ENCODE measurements at regions not wholly inside any gene's neighbourhood (a gene's known extent, or its start where the extent isn't known, plus 50 kb on each side); places are given as distances from the start of the nearest gene placed in this dataset.

GRCh38 chr5:52648726-52649125 lies 139.0 kb upstream of the ITGA1 start:
- Mint-ChIP-seq H3K27me3 (no peaks in the 10 kb centered on the region), H3K4me3 (no peak overlapping the region), H3K4me1 (no peaks in the 10 kb centered on the region), H3K27ac (no peak overlapping the region), H3K9me3 (peaks cover 7% of the 10 kb centered on the region), H3K36me3 (no peaks in the 10 kb centered on the region)
- no peak for DNase-seq

- no peak for DNase-seq
- H3K27me3 Mint-ChIP-seq: peaks cover 10% of the 10 kb centered on the region
- no peak overlapping the region for H3K27ac Mint-ChIP-seq
- H3K4me3 Mint-ChIP-seq: no peak overlapping the region
- H3K9me3 Mint-ChIP-seq: no peaks in the 10 kb centered on the region
- no peaks in the 10 kb centered on the region for H3K36me3 Mint-ChIP-seq
- no peaks in the 10 kb centered on the region for H3K4me1 Mint-ChIP-seq
Observed at GRCh38 chr5:52655163-52655562, 132.6 kb upstream of the ITGA1 start.

GRCh38 chr5:52656569-52657246 lies 131.0 kb upstream of the ITGA1 start:
- Mint-ChIP-seq H3K4me3 (no peak overlapping the region), H3K4me1 (no peaks in the 10 kb centered on the region), H3K27me3 (peaks cover 10% of the 10 kb centered on the region), H3K27ac (no peak overlapping the region), H3K9me3 (no peaks in the 10 kb centered on the region), H3K36me3 (no peaks in the 10 kb centered on the region)
- DNase-seq: no peak

- Mint-ChIP-seq H3K4me3 (no peak overlapping the region), H3K27me3 (peaks cover 10% of the 10 kb centered on the region), H3K9me3 (no peaks in the 10 kb centered on the region), H3K36me3 (no peaks in the 10 kb centered on the region), H3K27ac (no peak overlapping the region), H3K4me1 (no peaks in the 10 kb centered on the region)
- no peak for DNase-seq
Observed at GRCh38 chr5:52657247-52657645, 130.5 kb upstream of the ITGA1 start.

- Mint-ChIP-seq H3K4me3 (no peak overlapping the region), H3K4me1 (no peaks in the 10 kb centered on the region)
Observed at GRCh38 chr5:52658246-52658645, 129.5 kb upstream of the ITGA1 start.

GRCh38 chr5:52660621-52661020 lies 127.1 kb upstream of the ITGA1 start:
- no peak for DNase-seq
- peaks cover 2% of the 10 kb centered on the region for H3K4me1 Mint-ChIP-seq
- H3K27me3 Mint-ChIP-seq: peaks cover 2% of the 10 kb centered on the region
- H3K36me3 Mint-ChIP-seq: no peaks in the 10 kb centered on the region
- no peaks in the 10 kb centered on the region for H3K9me3 Mint-ChIP-seq
- no peak overlapping the region for H3K27ac Mint-ChIP-seq
- no peak overlapping the region for H3K4me3 Mint-ChIP-seq

More at GRCh38 chr5:52658246-52658645, 129.5 kb upstream of the ITGA1 start:
- DNase-seq: no peak
- Mint-ChIP-seq H3K27me3 (peaks cover 10% of the 10 kb centered on the region), H3K9me3 (no peaks in the 10 kb centered on the region), H3K36me3 (no peaks in the 10 kb centered on the region), H3K27ac (no peak overlapping the region)

- Mint-ChIP-seq H3K27me3 (no peaks in the 10 kb centered on the region), H3K4me3 (no peak overlapping the region), H3K27ac (no peak overlapping the region), H3K9me3 (no peaks in the 10 kb centered on the region), H3K4me1 (peaks cover 4% of the 10 kb centered on the region), H3K36me3 (no peaks in the 10 kb centered on the region)
- DNase-seq: no peak
Observed at GRCh38 chr5:52661903-52662595, 125.7 kb upstream of the ITGA1 start.

- Mint-ChIP-seq H3K27me3 (no peaks in the 10 kb centered on the region), H3K4me3 (no peak overlapping the region), H3K36me3 (no peaks in the 10 kb centered on the region), H3K9me3 (no peaks in the 10 kb centered on the region), H3K4me1 (peaks cover 4% of the 10 kb centered on the region), H3K27ac (no peak overlapping the region)
- DNase-seq: no peak
Observed at GRCh38 chr5:52665559-52665958, 122.2 kb upstream of the ITGA1 start.

GRCh38 chr5:52668139-52668538 lies 119.6 kb upstream of the ITGA1 start:
- Mint-ChIP-seq H3K27me3 (no peaks in the 10 kb centered on the region), H3K9me3 (no peaks in the 10 kb centered on the region), H3K27ac (no peak overlapping the region), H3K4me3 (no peak overlapping the region), H3K36me3 (no peaks in the 10 kb centered on the region), H3K4me1 (peaks cover 4% of the 10 kb centered on the region)
- no peak for DNase-seq

- Mint-ChIP-seq H3K9me3 (no peaks in the 10 kb centered on the region), H3K4me1 (peaks cover 7% of the 10 kb centered on the region), H3K27me3 (no peaks in the 10 kb centered on the region), H3K36me3 (no peaks in the 10 kb centered on the region), H3K4me3 (no peak overlapping the region), H3K27ac (no peak overlapping the region)
- no peak for DNase-seq
Observed at GRCh38 chr5:52668544-52669185, 119.1 kb upstream of the ITGA1 start.

GRCh38 chr5:52672459-52672858 lies 115.3 kb upstream of the ITGA1 start:
- H3K27me3 Mint-ChIP-seq: no peaks in the 10 kb centered on the region
- no peak for DNase-seq
- H3K36me3 Mint-ChIP-seq: no peaks in the 10 kb centered on the region
- peaks cover 12% of the 10 kb centered on the region for H3K4me1 Mint-ChIP-seq
- H3K27ac Mint-ChIP-seq: no peak overlapping the region
- H3K9me3 Mint-ChIP-seq: no peaks in the 10 kb centered on the region
- H3K4me3 Mint-ChIP-seq: no peak overlapping the region

GRCh38 chr5:52673495-52673894 lies 114.2 kb upstream of the ITGA1 start:
- DNase-seq: no peak
- Mint-ChIP-seq H3K27me3 (no peaks in the 10 kb centered on the region), H3K27ac (no peak overlapping the region), H3K4me1 (peaks cover 12% of the 10 kb centered on the region), H3K9me3 (no peaks in the 10 kb centered on the region), H3K36me3 (no peaks in the 10 kb centered on the region), H3K4me3 (no peak overlapping the region)

GRCh38 chr5:52674815-52675545 lies 112.7 kb upstream of the ITGA1 start:
- Mint-ChIP-seq H3K4me3 (no peak overlapping the region), H3K9me3 (no peaks in the 10 kb centered on the region), H3K27me3 (no peaks in the 10 kb centered on the region), H3K4me1 (peaks cover 12% of the 10 kb centered on the region), H3K36me3 (no peaks in the 10 kb centered on the region), H3K27ac (no peak overlapping the region)
- DNase-seq: no peak

- no peak overlapping the region for H3K27ac Mint-ChIP-seq
Observed at GRCh38 chr5:52682492-52682891, 105.2 kb upstream of the ITGA1 start.

GRCh38 chr5:52684051-52684450 lies 103.7 kb upstream of the ITGA1 start:
- DNase-seq: no peak
- Mint-ChIP-seq H3K4me1 (no peaks in the 10 kb centered on the region), H3K4me3 (no peak overlapping the region), H3K27ac (no peak overlapping the region), H3K9me3 (no peaks in the 10 kb centered on the region), H3K36me3 (no peaks in the 10 kb centered on the region), H3K27me3 (no peaks in the 10 kb centered on the region)

More at GRCh38 chr5:52682492-52682891, 105.2 kb upstream of the ITGA1 start:
- Mint-ChIP-seq H3K27me3 (no peaks in the 10 kb centered on the region), H3K4me1 (no peaks in the 10 kb centered on the region), H3K9me3 (no peaks in the 10 kb centered on the region), H3K36me3 (no peaks in the 10 kb centered on the region), H3K4me3 (no peak overlapping the region)
- no peak for DNase-seq
